ENCODE measurements at regions not wholly inside any gene's neighbourhood (a gene's known extent, or its start where the extent isn't known, plus 50 kb on each side); places are given as distances from the start of the nearest gene placed in this dataset.
"Not testable (repeated sequence)": the region's sequence is repeated elsewhere in the genome, so short reads cannot be mapped to it uniquely, and the experiment has no call there.

GRCh38 chr7:19351341-19352304 lies 206.4 kb upstream of the FERD3L start:
- Histone ChIP-seq H3K4me1 (ENCODE audit: insufficient read depth, low read length) (no peaks in the 10 kb centered on the region), H3F3A (ENCODE audit: low read length, unreplicated experiment) (no peaks in the 10 kb centered on the region), H3K27ac (ENCODE audit: low read length) (no peak overlapping the region), H3K4me2 (ENCODE audit: low read length) (no peak overlapping the region), H3K36me3 (ENCODE audit: low read depth, low read length) (no peaks in the 10 kb centered on the region), H3K27me3 (ENCODE audit: low read length) (no peaks in the 10 kb centered on the region), H3K9ac (ENCODE audit: low read length) (no peak overlapping the region), H3K9me3 (ENCODE audit: low read length) (no peaks in the 10 kb centered on the region), H3K9me2 (replicated peaks; ENCODE audit: low read length) (no peaks in the 10 kb centered on the region), H3K4me3 (ENCODE audit: low read length) (no peak overlapping the region), H2AFZ (ENCODE audit: low read length) (no peak overlapping the region), H3K79me2 (ENCODE audit: low read length) (no peaks in the 10 kb centered on the region), H4K20me1 (ENCODE audit: low read length) (no peaks in the 10 kb centered on the region)
- BruUV-seq (replicated peaks): no TSS peak
- DNase-seq (no peak), ATAC-seq (no peak)
- ChIA-PET POLR2A (ENCODE audit: unreplicated experiment) (no interaction called here), CTCF (no interaction called here)
- intact Hi-C loops (cut with micrococcal nuclease): no loop called here
- no peak for TF ChIP-seq CTCF (conservative IDR thresholded peaks at IDR 0.05; ENCODE audit: low read depth, low read length)
- no peak for TF ChIP-seq EZH2phosphoT487 (IDR thresholded peaks at IDR 0.05; ENCODE audit: borderline replicate concordance, low read length)
- TF ChIP-seq EZH2 (IDR thresholded peaks at IDR 0.05; ENCODE audit: low read length, unreplicated experiment): no peak

GRCh38 chr7:19339512-19339911 lies 194.3 kb upstream of the FERD3L start:
- POLR2A ChIA-PET (ENCODE audit: unreplicated experiment): no interaction called here
- no peaks in the 10 kb centered on the region for H3K79me2 ChIP-seq (ENCODE audit: low read length)
- H3F3A ChIP-seq (ENCODE audit: low read length, unreplicated experiment): no peaks in the 10 kb centered on the region
- DNase-seq: no peak
- H4K20me1 ChIP-seq (ENCODE audit: low read length): no peaks in the 10 kb centered on the region
- intact Hi-C loops (cut with micrococcal nuclease): no loop called here
- ATAC-seq: no peak
- CTCF ChIA-PET: no interaction called here
- BruUV-seq (replicated peaks): no TSS peak
- no peak overlapping the region for H3K9ac ChIP-seq (ENCODE audit: low read length)
- no peaks in the 10 kb centered on the region for H3K4me1 ChIP-seq (ENCODE audit: insufficient read depth, low read length)
- H3K9me2 ChIP-seq (replicated peaks; ENCODE audit: low read length): no peaks in the 10 kb centered on the region
- H3K27me3 ChIP-seq (ENCODE audit: low read length): no peaks in the 10 kb centered on the region
- H3K9me3 ChIP-seq (ENCODE audit: low read length): no peaks in the 10 kb centered on the region
- no peaks in the 10 kb centered on the region for H3K36me3 ChIP-seq (ENCODE audit: low read depth, low read length)
- TF ChIP-seq CTCF (conservative IDR thresholded peaks at IDR 0.05; ENCODE audit: low read depth, low read length) (no peak), EZH2 (IDR thresholded peaks at IDR 0.05; ENCODE audit: low read length, unreplicated experiment) (no peak), EZH2phosphoT487 (IDR thresholded peaks at IDR 0.05; ENCODE audit: borderline replicate concordance, low read length) (no peak)
- no peak overlapping the region for H3K4me3 ChIP-seq (ENCODE audit: low read length)
- H3K27ac ChIP-seq (ENCODE audit: low read length): no peak overlapping the region
- no peak overlapping the region for H2AFZ ChIP-seq (ENCODE audit: low read length)
- no peak overlapping the region for H3K4me2 ChIP-seq (ENCODE audit: low read length)

- H3K4me1 ChIP-seq (ENCODE audit: insufficient read depth, low read length); H3K9me3 ChIP-seq (ENCODE audit: low read length); H3K27me3 ChIP-seq (ENCODE audit: low read length); POLR2A ChIA-PET (ENCODE audit: unreplicated experiment); intact Hi-C loops (cut with micrococcal nuclease); H3K4me2 ChIP-seq (ENCODE audit: low read length); ATAC-seq; H3F3A ChIP-seq (ENCODE audit: low read length, unreplicated experiment); H3K9ac ChIP-seq (ENCODE audit: low read length); H3K9me2 ChIP-seq (replicated peaks; ENCODE audit: low read length); H3K36me3 ChIP-seq (ENCODE audit: low read depth, low read length); H3K4me3 ChIP-seq (ENCODE audit: low read length); BruUV-seq (replicated peaks); CTCF ChIA-PET; DNase-seq; H2AFZ ChIP-seq (ENCODE audit: low read length); H4K20me1 ChIP-seq (ENCODE audit: low read length); H3K79me2 ChIP-seq (ENCODE audit: low read length); H3K27ac ChIP-seq (ENCODE audit: low read length): not testable (repeated sequence)
Observed at GRCh38 chr7:19338512-19338911, 193.3 kb upstream of the FERD3L start.

Measured in PC-3 (cell line).